A549 (cell line): ENCODE measurements at regions not wholly inside any gene's neighbourhood (a gene's known extent, or its start where the extent isn't known, plus 50 kb on each side); places are given as distances from the start of the nearest gene placed in this dataset.

Experiments
- BCL3 ChIP-seq: fragments of >200 bp; sonication (Bioruptor Twin); formaldehyde crosslinking; IDR thresholded peaks from 3 replicates; pipeline ENCODE4 v1.6.1; 2016
- CEBPB ChIP-seq, 2 experiments: fragments of >200 bp in 1 of 2; sonication (Bioruptor Twin) in 1 of 2; formaldehyde crosslinking in 1 of 2; IDR thresholded peaks; 2 replicates each; pipeline ENCODE4 v1.6.1; 2012 to 2016
- EHF ChIP-seq: fragments of 250-450 bp; sonication (Bioruptor Pico); IDR thresholded peaks from 2 replicates; pipeline ENCODE4 v1.5.0; 2020; ENCODE audit warnings: mild to moderate bottlenecking
- EP300 ChIP-seq, 2 experiments: fragments of >200 bp; sonication (Bioruptor Twin); formaldehyde crosslinking; IDR thresholded peaks; 2 replicates in 1 of 2; 3 replicates in 1 of 2; pipeline ENCODE4 v1.6.1; 2016 to 2017
- HMGXB4 ChIP-seq: fragments of 250-450 bp; sonication (Bioruptor Pico); IDR thresholded peaks from 2 replicates; pipeline ENCODE4 v1.5.0; 2021; ENCODE audit warnings: mild to moderate bottlenecking, moderate library complexity, borderline replicate concordance
- KDM1A ChIP-seq: fragments of 200-600 bp; sonication (generic); IDR thresholded peaks from 2 replicates; pipeline ENCODE4 v1.6.1; 2016; ENCODE audit warnings: low read depth, mild to moderate bottlenecking
- MAZ ChIP-seq: fragments of 150-350 bp; IDR thresholded peaks from 2 replicates; pipeline ENCODE4 v1.6.1; 2014; ENCODE audit warnings: antibody characterized with exemption, low read depth, low read length, borderline replicate concordance
- NPAS2 ChIP-seq: fragments of 250-450 bp; sonication (Bioruptor Pico); IDR thresholded peaks from 2 replicates; pipeline ENCODE4 v1.8.0; 2022; ENCODE audit warnings: mild to moderate bottlenecking, moderate library complexity, borderline replicate concordance
- POLR2A ChIP-seq: IDR thresholded peaks from 2 replicates; pipeline ENCODE4 v1.6.1; 2012; ENCODE audit warnings: mild to moderate bottlenecking, low read length
- RAD21 ChIP-seq, 2 experiments: fragments of >200 bp in 1 of 2; sonication (Bioruptor Twin) in 1 of 2; formaldehyde crosslinking in 1 of 2; IDR thresholded peaks in 1 of 2; conservative IDR thresholded peaks in 1 of 2; 2 replicates in 1 of 2; 3 replicates in 1 of 2; pipeline ENCODE4 v1.6.1; 2012 to 2018; ENCODE audit warnings: inconsistent platforms in 1 of 2
- TF ChIP-seq, protein P1 (sequence below): fragments of >200 bp; sonication (Bioruptor Twin); formaldehyde crosslinking; IDR thresholded peaks from 3 replicates; pipeline ENCODE4 v1.5.1; 2016
- TF ChIP-seq, protein P2 (sequence below): fragments of 200-600 bp; sonication (generic); IDR thresholded peaks from 2 replicates; pipeline ENCODE4 v1.6.1; 2016; ENCODE audit warnings: antibody characterized with exemption, mild to moderate bottlenecking, moderate library complexity

DNA sequence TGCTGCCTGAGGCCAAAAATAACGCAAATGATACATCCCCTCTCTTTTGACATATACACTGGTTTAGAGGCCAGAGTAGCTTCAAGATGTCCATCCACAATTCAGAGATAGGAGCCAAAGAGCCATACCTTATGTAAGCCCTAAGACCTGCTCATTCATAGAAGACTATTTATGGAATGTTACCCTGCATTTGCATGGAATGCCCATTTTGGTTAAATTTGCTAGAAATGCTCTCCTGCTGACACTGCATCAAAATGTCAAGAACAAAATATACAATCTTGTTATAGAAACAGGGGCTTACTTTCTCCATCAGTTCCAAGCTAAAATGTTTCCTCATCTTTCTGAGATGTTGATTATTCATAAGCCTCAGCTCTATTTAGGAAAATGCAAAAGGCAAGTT, 183.3 kb upstream of the CDKN3 start:
- TF ChIP-seq EHF (no peak), EP300 (IDR thresholded peaks at IDR 0.05) (no peak), POLR2A (no peak), KDM1A (no peak), HMGXB4 (CRISPR knock-in tag) (no peak), RAD21 (conservative IDR thresholded peaks at IDR 0.05 in 1 of 2, IDR thresholded peaks at IDR 0.05 in 1 of 2) (no peak), NPAS2 (no peak), MAZ (no peak), CEBPB (IDR thresholded peaks at IDR 0.05) (no peak), BCL3 (no peak)
- TF ChIP-seq, protein P1, sequence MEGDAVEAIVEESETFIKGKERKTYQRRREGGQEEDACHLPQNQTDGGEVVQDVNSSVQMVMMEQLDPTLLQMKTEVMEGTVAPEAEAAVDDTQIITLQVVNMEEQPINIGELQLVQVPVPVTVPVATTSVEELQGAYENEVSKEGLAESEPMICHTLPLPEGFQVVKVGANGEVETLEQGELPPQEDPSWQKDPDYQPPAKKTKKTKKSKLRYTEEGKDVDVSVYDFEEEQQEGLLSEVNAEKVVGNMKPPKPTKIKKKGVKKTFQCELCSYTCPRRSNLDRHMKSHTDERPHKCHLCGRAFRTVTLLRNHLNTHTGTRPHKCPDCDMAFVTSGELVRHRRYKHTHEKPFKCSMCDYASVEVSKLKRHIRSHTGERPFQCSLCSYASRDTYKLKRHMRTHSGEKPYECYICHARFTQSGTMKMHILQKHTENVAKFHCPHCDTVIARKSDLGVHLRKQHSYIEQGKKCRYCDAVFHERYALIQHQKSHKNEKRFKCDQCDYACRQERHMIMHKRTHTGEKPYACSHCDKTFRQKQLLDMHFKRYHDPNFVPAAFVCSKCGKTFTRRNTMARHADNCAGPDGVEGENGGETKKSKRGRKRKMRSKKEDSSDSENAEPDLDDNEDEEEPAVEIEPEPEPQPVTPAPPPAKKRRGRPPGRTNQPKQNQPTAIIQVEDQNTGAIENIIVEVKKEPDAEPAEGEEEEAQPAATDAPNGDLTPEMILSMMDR, result no peak
- TF ChIP-seq, protein P2, sequence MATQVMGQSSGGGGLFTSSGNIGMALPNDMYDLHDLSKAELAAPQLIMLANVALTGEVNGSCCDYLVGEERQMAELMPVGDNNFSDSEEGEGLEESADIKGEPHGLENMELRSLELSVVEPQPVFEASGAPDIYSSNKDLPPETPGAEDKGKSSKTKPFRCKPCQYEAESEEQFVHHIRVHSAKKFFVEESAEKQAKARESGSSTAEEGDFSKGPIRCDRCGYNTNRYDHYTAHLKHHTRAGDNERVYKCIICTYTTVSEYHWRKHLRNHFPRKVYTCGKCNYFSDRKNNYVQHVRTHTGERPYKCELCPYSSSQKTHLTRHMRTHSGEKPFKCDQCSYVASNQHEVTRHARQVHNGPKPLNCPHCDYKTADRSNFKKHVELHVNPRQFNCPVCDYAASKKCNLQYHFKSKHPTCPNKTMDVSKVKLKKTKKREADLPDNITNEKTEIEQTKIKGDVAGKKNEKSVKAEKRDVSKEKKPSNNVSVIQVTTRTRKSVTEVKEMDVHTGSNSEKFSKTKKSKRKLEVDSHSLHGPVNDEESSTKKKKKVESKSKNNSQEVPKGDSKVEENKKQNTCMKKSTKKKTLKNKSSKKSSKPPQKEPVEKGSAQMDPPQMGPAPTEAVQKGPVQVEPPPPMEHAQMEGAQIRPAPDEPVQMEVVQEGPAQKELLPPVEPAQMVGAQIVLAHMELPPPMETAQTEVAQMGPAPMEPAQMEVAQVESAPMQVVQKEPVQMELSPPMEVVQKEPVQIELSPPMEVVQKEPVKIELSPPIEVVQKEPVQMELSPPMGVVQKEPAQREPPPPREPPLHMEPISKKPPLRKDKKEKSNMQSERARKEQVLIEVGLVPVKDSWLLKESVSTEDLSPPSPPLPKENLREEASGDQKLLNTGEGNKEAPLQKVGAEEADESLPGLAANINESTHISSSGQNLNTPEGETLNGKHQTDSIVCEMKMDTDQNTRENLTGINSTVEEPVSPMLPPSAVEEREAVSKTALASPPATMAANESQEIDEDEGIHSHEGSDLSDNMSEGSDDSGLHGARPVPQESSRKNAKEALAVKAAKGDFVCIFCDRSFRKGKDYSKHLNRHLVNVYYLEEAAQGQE, result no peak
